ENCODE measurements at regions not wholly inside any gene's neighbourhood (a gene's known extent, or its start where the extent isn't known, plus 50 kb on each side); places are given as distances from the start of the nearest gene placed in this dataset.

GRCh38 chr5:6036006-6036405, 342.3 kb downstream of the MED10 start:
- Histone ChIP-seq H3K27ac (ENCODE audit: low read depth in 2 of 2, low read length in 2 of 2) (no peak overlapping the region), H3K9ac (ENCODE audit: low read length in 3 of 3) (no peak overlapping the region), H3K36me3 (ENCODE audit: control insufficient read depth in 2 of 3, insufficient read depth in 3 of 3, low read length in 3 of 3) (no peaks in the 10 kb centered on the region), H3K9me3 (ENCODE audit: control insufficient read depth in 2 of 3, insufficient read depth in 1 of 3, low read length in 3 of 3) (no peaks in the 10 kb centered on the region), H3K4me1 (ENCODE audit: control insufficient read depth in 2 of 3, insufficient read depth in 2 of 3, low read depth in 1 of 3, low read length in 3 of 3) (no peaks in the 10 kb centered on the region), H3K27me3 (ENCODE audit: control insufficient read depth, insufficient read depth, low read length) (no peaks in the 10 kb centered on the region), H3K4me3 (ENCODE audit: low read length in 3 of 3) (no peak overlapping the region)
- intact Hi-C loops (cut with DNase I): no loop called here
- FAIRE-seq (no peak), DNase-seq (no peak)
- no peak for TF ChIP-seq CTCF (IDR thresholded peaks at IDR 0.05; ENCODE audit: borderline replicate concordance, extremely low read depth, insufficient read depth)

GRCh38 chr5:6029811-6030271, 348.5 kb downstream of the MED10 start:
- Histone ChIP-seq H3K9me3 (ENCODE audit: control insufficient read depth in 2 of 3, insufficient read depth in 1 of 3, low read length in 3 of 3) (no peaks in the 10 kb centered on the region), H3K36me3 (ENCODE audit: control insufficient read depth in 2 of 3, insufficient read depth in 3 of 3, low read length in 3 of 3) (no peaks in the 10 kb centered on the region), H3K4me3 (ENCODE audit: low read length in 3 of 3) (no peak overlapping the region), H3K4me1 (ENCODE audit: control insufficient read depth in 2 of 3, insufficient read depth in 2 of 3, low read depth in 1 of 3, low read length in 3 of 3) (no peaks in the 10 kb centered on the region), H3K27ac (ENCODE audit: low read depth in 2 of 2, low read length in 2 of 2) (no peak overlapping the region), H3K27me3 (ENCODE audit: control insufficient read depth, insufficient read depth, low read length) (no peaks in the 10 kb centered on the region), H3K9ac (ENCODE audit: low read length in 3 of 3) (no peak overlapping the region)
- no peak for FAIRE-seq
- intact Hi-C loops (cut with DNase I): no loop called here
- DNase-seq: no peak
- no peak for TF ChIP-seq CTCF (IDR thresholded peaks at IDR 0.05; ENCODE audit: borderline replicate concordance, extremely low read depth, insufficient read depth)

GRCh38 chr5:6026766-6027406, 351.5 kb downstream of the MED10 start:
- intact Hi-C loops (cut with DNase I): no loop called here
- FAIRE-seq: no peak

More at GRCh38 chr5:6026766-6027406, 351.5 kb downstream of the MED10 start:
- no peak overlapping the region for H3K27ac ChIP-seq (ENCODE audit: low read depth in 2 of 2, low read length in 2 of 2)
- no peak overlapping the region for H3K4me3 ChIP-seq (ENCODE audit: low read length in 3 of 3)
- H3K9ac ChIP-seq (ENCODE audit: low read length in 3 of 3): no peak overlapping the region
- no peaks in the 10 kb centered on the region for H3K4me1 ChIP-seq (ENCODE audit: control insufficient read depth in 2 of 3, insufficient read depth in 2 of 3, low read depth in 1 of 3, low read length in 3 of 3)
- H3K27me3 ChIP-seq (ENCODE audit: control insufficient read depth, insufficient read depth, low read length): no peaks in the 10 kb centered on the region
- DNase-seq: peak in 1 of 5 donors; percentile 44
- no peaks in the 10 kb centered on the region for H3K36me3 ChIP-seq (ENCODE audit: control insufficient read depth in 2 of 3, insufficient read depth in 3 of 3, low read length in 3 of 3)
- no peaks in the 10 kb centered on the region for H3K9me3 ChIP-seq (ENCODE audit: control insufficient read depth in 2 of 3, insufficient read depth in 1 of 3, low read length in 3 of 3)
- TF ChIP-seq CTCF (IDR thresholded peaks at IDR 0.05; ENCODE audit: borderline replicate concordance, extremely low read depth, insufficient read depth): no peak
